Renal cortex interstitium (tissue), 11 donors: ENCODE measurements at regions not wholly inside any gene's neighbourhood (a gene's known extent, or its start where the extent isn't known, plus 50 kb on each side); places are given as distances from the start of the nearest gene placed in this dataset.

ENCODE experiments used
- DNase-seq, 11 donors: peaks; one replicate each; pipeline ENCODE4 v3.0.0-alpha.2; 2013; ENCODE audit warnings: low read depth in 9 of 11, low spot score in 4 of 11; ENCODE audit errors: extremely low read depth in 1 of 11

GRCh38 chr10:128219295-128219694 is 93.1 kb upstream of the MKI67 start:
- DNase-seq: no peak

- no peak for DNase-seq
Observed at GRCh38 chr10:128220021-128220420, 93.8 kb upstream of the MKI67 start.

GRCh38 chr10:128221117-128221516 is 94.9 kb upstream of the MKI67 start:
- no peak for DNase-seq

GRCh38 chr10:128221807-128222206 is 95.6 kb upstream of the MKI67 start:
- DNase-seq: no peak

- no peak for DNase-seq
Observed at GRCh38 chr10:128222332-128222849, 96.2 kb upstream of the MKI67 start.

- DNase-seq: no peak
Observed at GRCh38 chr10:128230401-128230800, 104.2 kb upstream of the MKI67 start.

- no peak for DNase-seq
Observed at GRCh38 chr10:128233422-128233821, 107.2 kb upstream of the MKI67 start.

GRCh38 chr10:128237710-128238109 is 111.5 kb upstream of the MKI67 start:
- no peak for DNase-seq

GRCh38 chr10:128241023-128241422 is 114.8 kb upstream of the MKI67 start:
- no peak for DNase-seq

GRCh38 chr10:128242641-128243040 is 116.4 kb upstream of the MKI67 start:
- DNase-seq: no peak

GRCh38 chr10:128245026-128245425 is 118.8 kb upstream of the MKI67 start:
- no peak for DNase-seq

- no peak for DNase-seq
Observed at GRCh38 chr10:128247576-128247975, 121.4 kb upstream of the MKI67 start.

- DNase-seq: no peak
Observed at GRCh38 chr10:128254476-128254875, 128.3 kb upstream of the MKI67 start.

- DNase-seq: no peak
Observed at GRCh38 chr10:128257428-128257827, 131.2 kb upstream of the MKI67 start.

GRCh38 chr10:128258421-128258976 is 132.3 kb upstream of the MKI67 start:
- DNase-seq: no peak

GRCh38 chr10:128263891-128264688 is 137.9 kb upstream of the MKI67 start:
- DNase-seq: peak in 10 of 11 donors; percentile 24 to 68 (median 46)

- no peak for DNase-seq
Observed at GRCh38 chr10:128265596-128265995, 139.4 kb upstream of the MKI67 start.

GRCh38 chr10:128267581-128267980 is 141.4 kb upstream of the MKI67 start:
- DNase-seq: no peak

GRCh38 chr10:128268015-128268722 is 141.9 kb upstream of the MKI67 start:
- DNase-seq: peak; percentile 46 to 79 (median 61)

GRCh38 chr10:128274938-128275337 is 148.7 kb upstream of the MKI67 start:
- no peak for DNase-seq
